Astrocyte of the spinal cord (primary cell): ENCODE measurements at regions not wholly inside any gene's neighbourhood (a gene's known extent, or its start where the extent isn't known, plus 50 kb on each side); places are given as distances from the start of the nearest gene placed in this dataset.
A peak's percentile ranks its signal among the peaks of the same experiment; 100 is the strongest.

Experiments used
- DNase-seq: peaks from one replicate; pipeline ENCODE4 v3.0.0; 2011; ENCODE audit warnings: low read depth, low spot score
- H3K4me3 ChIP-seq: 2 replicates; pipeline ENCODE4 v1.5.1; 2011; ENCODE audit warnings: low read depth, mild to moderate bottlenecking, low read length, moderate library complexity
- CTCF ChIP-seq: IDR thresholded peaks from 2 replicates; pipeline ENCODE4 v1.5.1; 2012; ENCODE audit warnings: low read depth, mild to moderate bottlenecking, low read length, inconsistent platforms
- in situ Hi-C: cut with HindIII; loops from 2 replicates; pipeline ENCODE4 v1.10.0; 2017; ENCODE audit warnings: low sequenced_read_pairs

DNA sequence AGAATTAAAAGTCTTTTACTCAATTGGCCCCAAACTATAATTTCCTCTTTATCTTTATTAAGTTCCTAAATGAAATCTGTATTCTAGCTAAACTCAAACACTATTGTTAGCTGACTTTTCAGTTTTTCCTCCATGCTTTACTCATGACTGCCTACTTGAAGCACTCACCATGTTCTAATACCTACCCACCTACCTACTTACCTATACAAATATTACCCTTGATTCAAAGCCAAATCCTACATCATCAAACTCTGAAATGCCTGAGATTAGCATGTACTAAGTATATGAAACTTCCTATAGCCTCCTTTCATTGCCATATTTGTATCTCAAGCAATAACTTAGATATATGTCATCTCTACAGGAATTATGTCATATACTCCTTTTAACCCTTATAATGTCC lies 259.7 kb downstream of the HDGFL1 start:
- no peak for TF ChIP-seq CTCF
- no peak for DNase-seq

DNA sequence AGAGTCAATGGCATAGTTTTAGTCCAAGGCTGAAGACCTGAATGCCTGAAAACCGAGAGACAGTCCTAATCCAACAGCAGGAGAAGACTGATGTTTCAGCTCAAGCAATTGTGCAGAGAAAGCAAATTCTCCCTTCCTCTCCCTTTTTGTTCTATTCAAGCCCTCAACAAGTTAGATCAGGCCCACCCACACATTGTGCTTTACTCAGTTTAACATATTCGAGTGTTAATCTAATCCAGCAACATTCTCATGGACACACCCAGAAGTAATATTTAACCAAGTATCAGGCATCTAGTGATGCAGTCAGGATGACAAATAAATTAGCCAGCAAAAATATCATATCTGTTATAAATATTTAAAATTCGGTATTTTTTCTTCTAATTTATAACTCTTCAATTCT lies 261.1 kb downstream of the HDGFL1 start:
- in situ Hi-C loops: no loop called here
- no peak for DNase-seq
- no peak for TF ChIP-seq CTCF
- no peak overlapping the region for H3K4me3 ChIP-seq

More for the DNA sequence above, 259.7 kb downstream of the HDGFL1 start:
- in situ Hi-C loops: no loop called here
- no peak overlapping the region for H3K4me3 ChIP-seq

DNA sequence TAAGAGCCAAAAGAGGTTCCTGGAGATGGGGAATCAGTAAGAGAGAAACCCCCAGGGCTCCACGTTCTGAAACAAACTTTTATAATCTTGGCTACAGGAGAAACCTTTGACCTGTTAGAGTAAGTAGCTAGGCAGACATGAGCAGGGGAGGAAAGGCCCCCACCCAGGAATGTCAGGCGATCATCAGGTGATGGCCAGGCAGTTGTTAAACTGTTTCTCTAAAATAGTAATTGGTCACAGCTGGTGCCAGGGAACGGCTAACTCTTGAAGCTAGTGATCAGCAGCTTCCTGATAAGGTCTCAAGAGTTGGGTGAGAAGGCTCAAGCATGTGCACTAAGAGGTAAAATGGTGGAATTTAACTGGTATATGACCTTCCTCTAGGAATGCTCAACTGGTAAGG lies 263.8 kb downstream of the HDGFL1 start:
- TF ChIP-seq CTCF: no peak
- in situ Hi-C loops: no loop called here
- no peak for DNase-seq
- no peak overlapping the region for H3K4me3 ChIP-seq

DNA sequence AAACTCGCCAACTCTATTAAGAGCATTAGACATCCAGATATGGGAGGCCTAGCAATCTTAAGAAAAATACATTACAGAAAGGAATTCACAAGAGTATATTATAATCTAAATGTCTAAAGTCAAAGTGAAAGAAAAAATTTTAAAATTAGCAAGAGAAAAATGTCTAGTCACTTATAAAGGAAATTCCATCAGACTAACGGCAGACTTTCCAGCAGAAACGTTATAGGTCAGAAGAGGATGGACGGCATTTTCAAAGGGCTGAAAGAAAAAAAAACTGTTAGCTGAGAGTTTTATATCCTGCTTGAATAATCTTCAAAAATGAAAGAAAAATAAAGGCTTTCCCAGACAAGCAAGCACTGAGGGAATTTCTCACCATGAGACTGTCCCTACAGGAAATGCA lies 269.0 kb downstream of the HDGFL1 start:
- peak; percentile 12 for DNase-seq
- H3K4me3 ChIP-seq: no peak overlapping the region
- no peak for TF ChIP-seq CTCF
- in situ Hi-C loops: no loop called here

DNA sequence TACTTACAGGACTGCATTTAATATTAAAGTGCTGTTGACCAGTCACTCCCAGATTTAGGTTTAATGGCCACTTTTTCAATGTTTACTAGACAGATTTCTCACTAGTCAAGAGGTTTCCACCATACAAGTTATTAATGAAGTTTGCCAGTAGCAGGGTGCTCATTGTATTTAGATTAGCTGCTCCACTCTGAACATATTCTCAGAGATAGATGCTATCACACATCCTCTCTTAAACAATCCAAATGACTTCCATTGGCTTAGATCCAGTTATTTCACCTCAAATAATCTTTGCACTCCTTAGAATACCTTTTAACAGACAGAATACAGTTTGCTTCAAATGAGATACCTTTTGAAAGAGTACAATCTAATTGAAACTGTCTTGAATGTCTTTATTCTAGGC lies 276.1 kb downstream of the HDGFL1 start:
- no peak for DNase-seq
- no peak overlapping the region for H3K4me3 ChIP-seq
- in situ Hi-C loops: no loop called here
- TF ChIP-seq CTCF: no peak

- in situ Hi-C loops: no loop called here
- no peak for TF ChIP-seq CTCF
- H3K4me3 ChIP-seq: no peak overlapping the region
- DNase-seq: peak; percentile 77
Measured at GRCh38 chr6:22848121-22848520, 278.8 kb downstream of the HDGFL1 start.

DNA sequence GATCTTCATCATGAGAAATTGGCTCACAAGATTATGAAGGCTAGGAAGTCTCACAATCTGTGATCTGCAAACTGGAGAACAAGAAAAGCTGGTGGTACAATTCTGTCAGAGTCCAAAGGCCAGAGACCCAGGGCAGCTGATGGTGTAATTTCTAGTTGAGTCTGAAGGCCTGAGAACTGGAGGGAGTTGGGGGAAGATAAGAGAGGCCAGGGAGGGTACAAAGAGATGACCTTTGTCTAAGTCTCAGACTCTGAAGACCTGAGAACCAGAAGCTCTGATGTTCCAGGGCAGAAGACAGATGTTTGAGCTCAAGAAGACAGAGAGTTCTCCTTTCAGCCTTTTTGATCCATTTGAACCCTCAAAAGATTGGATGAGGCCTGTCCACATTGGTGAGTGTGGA lies 280.6 kb downstream of the HDGFL1 start:
- in situ Hi-C loops: no loop called here
- no peak overlapping the region for H3K4me3 ChIP-seq
- DNase-seq: no peak
- no peak for TF ChIP-seq CTCF
